Heart left ventricle (tissue), 13 donors: ENCODE measurements at regions not wholly inside any gene's neighbourhood (a gene's known extent, or its start where the extent isn't known, plus 50 kb on each side); places are given as distances from the start of the nearest gene placed in this dataset.

ENCODE experiments used
- CTCF ChIP-seq, 12 donors: fragments of 200-600 bp; sonication (generic) in 4 of 12; IDR thresholded peaks; one replicate each; pipeline versions ENCODE4 v1.5.0 to v1.8.0; 2018 to 2022; ENCODE audit warnings: antibody characterized with exemption in 12 of 12, mild to moderate bottlenecking in 5 of 12
- POLR2A ChIP-seq, 2 donors: fragments of 450-650 bp; IDR thresholded peaks; one replicate each; pipeline ENCODE4 v1.6.1; 2017; ENCODE audit warnings: antibody characterized with exemption in 2 of 2, mild to moderate bottlenecking in 2 of 2, moderate library complexity in 2 of 2
- donor health status: ischemic (EF 13 %, LVEDD 7.1; RV severe dilation, severe dysfunction).
- donor health status: DM: no; HTN: yes; CAD: no.
- donor health status: DM: no; HTN: no; CAD: no.
- donor health status: ischemic (EF 25% LVEDD 6.9; RV normal size, moderate dysfunction).
- donor health status: ischemic (EF 25% LVEDD 5.7; RV mildly dilated, moderate dysfunction).
- donor health status: ischemic (EF 35%, LVEDD 5.7; RV mildly dilated, moderate dysfunction).
- donor health status: nonischemic (EF 11% LVEDD 7.7; RV severe dilation, severe dysfunction).
- donor health status: DM: yes; HTN: yes; CAD: no.
- donor health status: PGD.
- donor health status: ischemic (EF 29% LVEDD 5.4; RV normal size, mild dysfunction).
- donor health status: nonischemic (EF 23%, LVEDD 6.1; RV moderate dilation, normal function).

DNA sequence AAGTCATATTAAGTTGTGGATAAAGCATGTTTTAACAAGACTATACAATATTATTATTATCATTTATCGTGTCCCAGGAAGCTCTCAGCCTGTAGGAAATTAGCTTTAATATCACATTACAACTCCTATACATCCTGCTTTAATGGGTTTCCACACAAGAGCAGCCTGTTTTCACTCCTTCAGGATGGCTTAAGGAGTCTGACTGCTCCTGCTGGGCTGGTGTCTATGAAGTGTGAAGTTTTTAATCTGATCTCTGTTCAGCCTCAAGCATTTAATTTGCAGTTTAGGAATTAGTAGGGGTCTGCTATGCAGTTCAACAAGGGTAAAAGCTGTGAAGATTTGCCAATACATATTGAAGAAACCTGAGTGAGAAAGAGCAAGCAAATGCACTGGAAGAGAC lies 653.4 kb upstream of the LRRC4C start:
- TF ChIP-seq CTCF (IDR thresholded peaks at IDR 0.05): no peak
- no peak for TF ChIP-seq POLR2A (IDR thresholded peaks at IDR 0.05)
